ENCODE measurements at regions not wholly inside any gene's neighbourhood (a gene's known extent, or its start where the extent isn't known, plus 50 kb on each side); places are given as distances from the start of the nearest gene placed in this dataset.

DNA sequence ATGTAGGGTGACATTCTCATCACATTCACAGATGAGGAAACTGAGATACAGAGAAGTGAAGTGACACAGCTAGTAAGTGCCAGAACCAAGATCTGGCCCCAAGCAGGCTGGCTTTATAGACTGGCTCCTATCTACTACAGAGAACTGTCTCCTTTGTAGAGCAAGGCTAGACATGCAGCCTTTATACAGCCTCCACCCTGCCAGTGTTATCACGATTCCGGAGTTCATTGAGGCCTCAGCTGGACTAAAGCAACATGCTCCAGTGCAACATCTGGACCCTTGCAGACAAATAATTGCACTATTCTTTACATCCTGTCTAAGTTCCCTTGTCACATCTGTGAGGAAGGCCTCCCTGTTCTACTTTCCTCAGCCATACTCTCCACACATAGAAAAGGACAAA is 58.0 kb upstream of the XIAP start:
- TF ChIP-seq, protein P1, sequence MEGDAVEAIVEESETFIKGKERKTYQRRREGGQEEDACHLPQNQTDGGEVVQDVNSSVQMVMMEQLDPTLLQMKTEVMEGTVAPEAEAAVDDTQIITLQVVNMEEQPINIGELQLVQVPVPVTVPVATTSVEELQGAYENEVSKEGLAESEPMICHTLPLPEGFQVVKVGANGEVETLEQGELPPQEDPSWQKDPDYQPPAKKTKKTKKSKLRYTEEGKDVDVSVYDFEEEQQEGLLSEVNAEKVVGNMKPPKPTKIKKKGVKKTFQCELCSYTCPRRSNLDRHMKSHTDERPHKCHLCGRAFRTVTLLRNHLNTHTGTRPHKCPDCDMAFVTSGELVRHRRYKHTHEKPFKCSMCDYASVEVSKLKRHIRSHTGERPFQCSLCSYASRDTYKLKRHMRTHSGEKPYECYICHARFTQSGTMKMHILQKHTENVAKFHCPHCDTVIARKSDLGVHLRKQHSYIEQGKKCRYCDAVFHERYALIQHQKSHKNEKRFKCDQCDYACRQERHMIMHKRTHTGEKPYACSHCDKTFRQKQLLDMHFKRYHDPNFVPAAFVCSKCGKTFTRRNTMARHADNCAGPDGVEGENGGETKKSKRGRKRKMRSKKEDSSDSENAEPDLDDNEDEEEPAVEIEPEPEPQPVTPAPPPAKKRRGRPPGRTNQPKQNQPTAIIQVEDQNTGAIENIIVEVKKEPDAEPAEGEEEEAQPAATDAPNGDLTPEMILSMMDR (conservative IDR thresholded peaks at IDR 0.05) = no peak
- no peak for TF ChIP-seq ZFX (IDR thresholded peaks at IDR 0.05)
